AG04449 (cell line): ENCODE measurements at regions not wholly inside any gene's neighbourhood (a gene's known extent, or its start where the extent isn't known, plus 50 kb on each side); places are given as distances from the start of the nearest gene placed in this dataset.

Experiments
- CTCF ChIA-PET: fragments of 350-600 bp; formaldehyde crosslinking; extraction: SDS; loops from one replicate; lab custom pipeline; 2021; ENCODE audit warnings: antibody characterized with exemption; lab: Yijun Ruan, JAX
- POLR2A ChIA-PET: fragments of 400-600, 350-600 bp; formaldehyde crosslinking; extraction: SDS; loops from one replicate; lab custom pipeline; 2020; ENCODE audit warnings: antibody characterized with exemption, inconsistent platforms; lab: Yijun Ruan, JAX
- DNase-seq: peaks from one replicate; pipeline ENCODE4 v3.0.0-alpha.2; 2010; ENCODE audit warnings: low read depth, low spot score
- H3K4me3 ChIP-seq: 2 replicates; pipeline ENCODE4 v1.5.1; 2011; ENCODE audit warnings: low read depth, mild to moderate bottlenecking, control low read depth, low read length
- CTCF ChIP-seq: IDR thresholded peaks from one replicate; pipeline ENCODE4 v1.5.1; 2011; ENCODE audit warnings: mild to moderate bottlenecking, moderate library complexity, low read length, control low read depth, inconsistent platforms; ENCODE audit not compliant: insufficient read depth; ENCODE audit errors: missing control alignments

- ChIA-PET CTCF (no interaction called here), POLR2A (no interaction called here)
- TF ChIP-seq CTCF = no peak
- no peak for DNase-seq
- no peak overlapping the region for H3K4me3 ChIP-seq
Measured at GRCh38 chr5:68015381-68016302, 199.9 kb upstream of the PIK3R1 start.

GRCh38 chr5:68012831-68013230, 202.7 kb upstream of the PIK3R1 start:
- ChIA-PET CTCF (no interaction called here), POLR2A (no interaction called here)
- DNase-seq = no peak
- TF ChIP-seq CTCF = no peak
- H3K4me3 ChIP-seq = no peak overlapping the region

GRCh38 chr5:68012429-68012828, 203.1 kb upstream of the PIK3R1 start:
- ChIA-PET POLR2A (no interaction called here), CTCF (no interaction called here)
- no peak for TF ChIP-seq CTCF
- no peak for DNase-seq
- H3K4me3 ChIP-seq = no peak overlapping the region

DNA sequence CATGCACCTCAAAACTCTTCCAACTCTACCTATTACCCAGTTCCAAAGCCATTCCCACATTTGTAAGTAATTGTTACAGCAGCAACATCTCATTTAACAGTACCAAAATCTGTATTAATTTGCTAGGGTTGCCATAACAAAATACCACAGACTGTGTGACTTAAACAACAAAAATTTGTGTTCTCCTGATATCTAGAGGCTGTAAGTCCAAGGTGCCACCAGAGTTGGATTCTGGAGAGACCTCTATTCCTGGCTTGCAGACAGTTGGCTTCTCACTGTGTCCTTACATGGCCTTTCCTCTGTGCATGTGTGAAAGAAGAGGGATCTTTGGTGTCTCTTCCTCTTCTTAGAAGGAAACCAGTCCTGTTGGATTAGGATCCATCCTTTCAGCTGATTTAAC, 203.8 kb upstream of the PIK3R1 start:
- DNase-seq = no peak
- ChIA-PET CTCF (no interaction called here), POLR2A (no interaction called here)
- TF ChIP-seq CTCF = no peak
- H3K4me3 ChIP-seq = no peak overlapping the region

DNA sequence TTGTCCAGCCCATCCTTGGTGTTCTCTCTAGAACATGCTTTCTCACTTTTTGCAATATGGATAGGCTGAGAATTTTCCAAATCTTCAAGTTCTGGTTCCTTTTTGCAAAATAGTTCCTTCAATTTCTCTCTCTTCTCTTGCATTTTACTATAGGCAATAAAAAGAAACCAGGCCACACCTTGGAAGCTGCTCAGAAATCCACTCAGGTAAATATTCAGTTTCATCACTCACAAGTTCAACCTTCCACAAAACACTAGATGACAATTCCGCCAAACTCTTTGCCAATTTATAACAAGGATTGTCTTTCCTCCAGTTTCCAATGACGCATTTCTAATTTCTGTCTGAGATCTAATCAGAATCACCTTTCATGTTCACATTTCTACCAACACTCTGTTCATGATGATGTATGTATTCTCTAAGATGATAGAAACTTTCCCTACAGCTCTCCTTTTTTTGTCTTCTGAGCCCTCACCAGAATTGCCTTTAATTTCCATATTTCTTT, 204.2 kb upstream of the PIK3R1 start:
- DNase-seq = no peak
- H3K4me3 ChIP-seq = no peak overlapping the region
- no peak for TF ChIP-seq CTCF
- CTCF ChIA-PET = no interaction called here
- POLR2A ChIA-PET = no interaction called here

DNA sequence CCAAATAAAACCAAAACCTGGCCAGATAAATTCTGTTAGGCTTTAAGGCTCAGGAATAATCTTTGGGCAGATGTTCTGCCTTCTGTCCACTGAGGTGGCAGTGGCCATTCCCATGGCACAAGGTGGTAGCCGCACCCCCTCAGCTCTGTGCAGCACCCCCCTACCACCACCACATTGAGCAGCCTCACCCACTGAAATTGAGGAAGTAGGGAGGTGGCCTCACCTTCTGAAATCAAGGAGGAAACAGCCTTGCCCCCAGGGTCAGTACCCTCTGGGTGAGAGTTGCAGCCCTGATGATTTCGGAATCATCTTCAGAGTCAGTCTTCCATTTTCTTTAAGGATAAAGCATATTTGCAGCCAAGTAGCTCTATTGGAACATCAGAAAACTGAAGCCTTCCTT, 204.8 kb upstream of the PIK3R1 start:
- no peak for TF ChIP-seq CTCF
- H3K4me3 ChIP-seq = no peak overlapping the region
- no peak for DNase-seq
- ChIA-PET CTCF (no interaction called here), POLR2A (no interaction called here)
